ENCODE measurements at regions not wholly inside any gene's neighbourhood (a gene's known extent, or its start where the extent isn't known, plus 50 kb on each side); places are given as distances from the start of the nearest gene placed in this dataset.

GRCh38 chr6:104396077-104396476 is 463.6 kb downstream of the HACE1 start:
- no peak for TF ChIP-seq CTCF (IDR thresholded peaks at IDR 0.05)
- TF ChIP-seq POLR2A (IDR thresholded peaks at IDR 0.05), result no peak

All from testis (tissue), 2 donors.